ENCODE measurements at regions not wholly inside any gene's neighbourhood (a gene's known extent, or its start where the extent isn't known, plus 50 kb on each side); places are given as distances from the start of the nearest gene placed in this dataset.

DNA sequence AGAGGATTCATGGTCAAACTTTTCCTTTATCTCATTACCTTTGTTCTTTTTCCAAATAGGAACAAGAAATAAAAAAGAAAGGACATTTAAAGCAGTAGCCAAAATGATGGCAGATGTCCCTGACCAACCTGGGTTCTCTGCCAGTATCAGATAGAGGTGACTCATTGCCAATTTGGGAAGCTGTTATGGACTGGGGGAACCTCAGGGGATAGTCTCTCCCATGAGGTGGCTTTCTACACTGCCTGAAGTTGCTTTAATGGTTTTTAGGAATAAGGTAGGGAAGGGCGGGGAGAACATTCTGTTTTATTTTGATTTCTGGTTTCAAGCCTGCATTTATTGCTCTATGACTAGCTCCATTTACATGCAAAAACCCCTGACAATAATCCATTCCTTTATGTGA, 457.9 kb upstream of the TPK1 start:
- TF ChIP-seq ZBTB7A (IDR thresholded peaks at IDR 0.05; ENCODE audit: low read depth) = no peak
- TF ChIP-seq, protein P1, sequence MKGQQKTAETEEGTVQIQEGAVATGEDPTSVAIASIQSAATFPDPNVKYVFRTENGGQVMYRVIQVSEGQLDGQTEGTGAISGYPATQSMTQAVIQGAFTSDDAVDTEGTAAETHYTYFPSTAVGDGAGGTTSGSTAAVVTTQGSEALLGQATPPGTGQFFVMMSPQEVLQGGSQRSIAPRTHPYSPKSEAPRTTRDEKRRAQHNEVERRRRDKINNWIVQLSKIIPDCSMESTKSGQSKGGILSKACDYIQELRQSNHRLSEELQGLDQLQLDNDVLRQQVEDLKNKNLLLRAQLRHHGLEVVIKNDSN (IDR thresholded peaks at IDR 0.05) = no peak
- TF ChIP-seq, protein P2, sequence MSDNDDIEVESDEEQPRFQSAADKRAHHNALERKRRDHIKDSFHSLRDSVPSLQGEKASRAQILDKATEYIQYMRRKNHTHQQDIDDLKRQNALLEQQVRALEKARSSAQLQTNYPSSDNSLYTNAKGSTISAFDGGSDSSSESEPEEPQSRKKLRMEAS (IDR thresholded peaks at IDR 0.05) = no peak
- no peak for TF ChIP-seq CREB1 (IDR thresholded peaks at IDR 0.05; ENCODE audit: low read depth)
- no peak for TF ChIP-seq YY1 (IDR thresholded peaks at IDR 0.05; ENCODE audit: low read depth)
- no peak for TF ChIP-seq FOXM1 (IDR thresholded peaks at IDR 0.05; ENCODE audit: borderline replicate concordance, low read depth)
- TF ChIP-seq TEAD4 (IDR thresholded peaks at IDR 0.05) = no peak
- no peak for TF ChIP-seq NFIC (IDR thresholded peaks at IDR 0.05)
- TF ChIP-seq EGR1 (IDR thresholded peaks at IDR 0.05) = no peak
- TF ChIP-seq REST (IDR thresholded peaks at IDR 0.05; ENCODE audit: low read depth) = no peak
- no peak for TF ChIP-seq EP300 (IDR thresholded peaks at IDR 0.05; ENCODE audit: borderline replicate concordance)
- no peak for TF ChIP-seq RAD21 (IDR thresholded peaks at IDR 0.05; ENCODE audit: low read depth)

DNA sequence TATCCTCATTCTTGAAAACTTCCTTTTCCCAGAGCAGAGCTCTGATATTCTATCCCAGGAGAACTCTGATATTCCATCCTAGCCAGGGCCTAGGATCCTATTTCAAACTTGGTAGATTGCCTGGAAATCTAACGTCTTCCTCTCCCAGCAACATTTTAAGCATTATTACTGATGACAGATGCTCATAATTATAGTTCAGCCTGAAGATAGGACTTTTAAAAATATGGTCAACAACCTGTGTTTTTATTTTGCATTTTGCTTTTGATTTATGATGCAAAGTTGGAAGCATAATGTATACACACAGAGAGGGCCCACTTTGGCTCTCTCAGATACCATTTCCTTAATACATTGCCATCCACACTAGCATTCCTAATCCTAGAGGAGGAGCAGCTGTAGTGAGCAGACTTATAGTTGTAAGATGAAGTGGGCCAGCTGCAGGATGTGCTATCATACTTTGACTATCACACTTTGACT, 457.4 kb upstream of the TPK1 start:
- TF ChIP-seq TCF12 (IDR thresholded peaks at IDR 0.05; ENCODE audit: low read depth) (no peak), CEBPB (IDR thresholded peaks at IDR 0.05) (no peak), EGR1 (IDR thresholded peaks at IDR 0.05) (no peak), YY1 (IDR thresholded peaks at IDR 0.05; ENCODE audit: low read depth) (no peak)

GRCh38 chr7:145289384-145289783, 453.5 kb upstream of the TPK1 start:
- no peak for TF ChIP-seq NFIC (IDR thresholded peaks at IDR 0.05)
- TF ChIP-seq TAF1 (IDR thresholded peaks at IDR 0.05; ENCODE audit: low read depth) = no peak
- TF ChIP-seq, protein P1 (IDR thresholded peaks at IDR 0.05) = no peak
- no peak for TF ChIP-seq CEBPB (IDR thresholded peaks at IDR 0.05)
- TF ChIP-seq YY1 (IDR thresholded peaks at IDR 0.05; ENCODE audit: low read depth) = no peak
- no peak for TF ChIP-seq CREB1 (IDR thresholded peaks at IDR 0.05; ENCODE audit: low read depth)
- no peak for TF ChIP-seq EGR1 (IDR thresholded peaks at IDR 0.05)
- no peak for TF ChIP-seq RAD21 (IDR thresholded peaks at IDR 0.05; ENCODE audit: low read depth)
- TF ChIP-seq TCF12 (IDR thresholded peaks at IDR 0.05; ENCODE audit: low read depth) = no peak
- no peak for TF ChIP-seq EP300 (IDR thresholded peaks at IDR 0.05; ENCODE audit: borderline replicate concordance)
- TF ChIP-seq ZBTB7A (IDR thresholded peaks at IDR 0.05; ENCODE audit: low read depth) = no peak
- TF ChIP-seq FOXM1 (IDR thresholded peaks at IDR 0.05; ENCODE audit: borderline replicate concordance, low read depth) = no peak
- TF ChIP-seq TEAD4 (IDR thresholded peaks at IDR 0.05) = no peak
- TF ChIP-seq, protein P2 (IDR thresholded peaks at IDR 0.05) = no peak
- TF ChIP-seq REST (IDR thresholded peaks at IDR 0.05; ENCODE audit: low read depth) = no peak

DNA sequence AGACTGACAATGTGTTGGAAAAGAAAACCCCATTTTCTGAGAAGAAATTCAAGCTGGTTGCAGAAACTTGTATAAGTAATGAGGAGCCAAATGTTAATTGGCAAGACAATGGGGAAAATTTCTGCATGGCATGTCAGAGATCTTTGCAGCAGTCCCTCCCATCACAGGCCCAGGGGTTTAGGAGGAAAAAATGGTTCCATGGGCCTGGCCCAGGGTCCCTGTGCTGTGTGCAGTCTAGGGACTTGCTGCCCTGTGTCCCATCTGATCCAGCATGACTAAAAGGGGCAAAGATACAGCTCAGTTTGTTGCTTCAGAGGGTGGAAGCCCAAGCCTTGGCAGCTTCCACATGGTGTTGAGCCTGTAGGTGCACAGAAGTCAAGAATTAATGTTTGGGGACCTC, 440.3 kb upstream of the TPK1 start:
- TF ChIP-seq TEAD4 (IDR thresholded peaks at IDR 0.05) (no peak), ZBTB7A (IDR thresholded peaks at IDR 0.05; ENCODE audit: low read depth) (no peak), EGR1 (IDR thresholded peaks at IDR 0.05) (no peak)
- TF ChIP-seq, protein P2 (IDR thresholded peaks at IDR 0.05) = no peak

- TF ChIP-seq REST (IDR thresholded peaks at IDR 0.05; ENCODE audit: low read depth) (no peak), NFIC (IDR thresholded peaks at IDR 0.05) (no peak), CEBPB (IDR thresholded peaks at IDR 0.05) (no peak), FOXM1 (IDR thresholded peaks at IDR 0.05; ENCODE audit: borderline replicate concordance, low read depth) (no peak), EGR1 (IDR thresholded peaks at IDR 0.05) (no peak), ZBTB7A (IDR thresholded peaks at IDR 0.05; ENCODE audit: low read depth) (no peak), TCF12 (IDR thresholded peaks at IDR 0.05; ENCODE audit: low read depth) (no peak), TEAD4 (IDR thresholded peaks at IDR 0.05) (no peak), RAD21 (IDR thresholded peaks at IDR 0.05; ENCODE audit: low read depth) (no peak), TAF1 (IDR thresholded peaks at IDR 0.05; ENCODE audit: low read depth) (no peak), YY1 (IDR thresholded peaks at IDR 0.05; ENCODE audit: low read depth) (no peak), EP300 (IDR thresholded peaks at IDR 0.05; ENCODE audit: borderline replicate concordance) (no peak), CREB1 (IDR thresholded peaks at IDR 0.05; ENCODE audit: low read depth) (no peak)
- TF ChIP-seq, protein P1 (IDR thresholded peaks at IDR 0.05) = no peak
- TF ChIP-seq, protein P2 (IDR thresholded peaks at IDR 0.05) = no peak
Measured at GRCh38 chr7:145269418-145270161, 433.7 kb upstream of the TPK1 start.

Measured in Ishikawa (cell line).